KBM-7 (cell line): ENCODE measurements at regions not wholly inside any gene's neighbourhood (a gene's known extent, or its start where the extent isn't known, plus 50 kb on each side); places are given as distances from the start of the nearest gene placed in this dataset.
"Not testable (repeated sequence)": the region's sequence is repeated elsewhere in the genome, so short reads cannot be mapped to it uniquely, and the experiment has no call there.

Source experiments
- DNase-seq: peaks from one replicate; pipeline ENCODE4 v3.0.0-alpha.2; 2015
- in situ Hi-C: fragments of 300-500 bp; cut with MboI; formaldehyde crosslinking; loops from 2 replicates; pipeline ENCODE4 v1.14.3; 2020; ENCODE audit warnings: low sequenced_read_pairs, low pct_unique_long_range_greater_than_20kb, mixed read lengths

GRCh38 chr3:18556001-18556408 lies 130.9 kb upstream of the SATB1 start:
- DNase-seq = no peak
- in situ Hi-C loops = no loop called here

- DNase-seq, in situ Hi-C loops: not testable (repeated sequence)
These were observed 127.5 kb upstream of the SATB1 start for GRCh38 chr3:18552579-18553105.

DNA sequence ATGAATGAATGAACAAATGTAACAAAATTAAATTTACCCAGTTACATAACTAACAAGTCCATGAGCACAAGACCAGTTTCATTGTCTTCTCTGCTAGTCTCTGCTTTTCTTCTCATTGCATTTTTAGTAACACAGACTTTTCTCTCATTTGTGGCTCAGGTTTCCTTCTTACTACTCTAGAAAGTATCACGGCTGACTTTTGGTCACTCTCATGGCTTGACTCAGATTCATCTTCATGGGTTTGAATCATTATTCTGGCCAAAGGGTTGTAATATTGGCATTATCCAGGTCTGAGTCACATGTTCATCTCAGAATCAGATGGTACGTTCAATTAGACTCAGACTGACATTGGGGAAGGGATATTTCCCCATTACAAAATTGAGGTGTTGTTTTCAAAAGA lies 121.5 kb upstream of the SATB1 start:
- in situ Hi-C loops = no loop called here
- DNase-seq = no peak

- in situ Hi-C loops = no loop called here
- peak; percentile 65 for DNase-seq
These were observed 119.0 kb upstream of the SATB1 start for GRCh38 chr3:18544146-18544545.

DNA sequence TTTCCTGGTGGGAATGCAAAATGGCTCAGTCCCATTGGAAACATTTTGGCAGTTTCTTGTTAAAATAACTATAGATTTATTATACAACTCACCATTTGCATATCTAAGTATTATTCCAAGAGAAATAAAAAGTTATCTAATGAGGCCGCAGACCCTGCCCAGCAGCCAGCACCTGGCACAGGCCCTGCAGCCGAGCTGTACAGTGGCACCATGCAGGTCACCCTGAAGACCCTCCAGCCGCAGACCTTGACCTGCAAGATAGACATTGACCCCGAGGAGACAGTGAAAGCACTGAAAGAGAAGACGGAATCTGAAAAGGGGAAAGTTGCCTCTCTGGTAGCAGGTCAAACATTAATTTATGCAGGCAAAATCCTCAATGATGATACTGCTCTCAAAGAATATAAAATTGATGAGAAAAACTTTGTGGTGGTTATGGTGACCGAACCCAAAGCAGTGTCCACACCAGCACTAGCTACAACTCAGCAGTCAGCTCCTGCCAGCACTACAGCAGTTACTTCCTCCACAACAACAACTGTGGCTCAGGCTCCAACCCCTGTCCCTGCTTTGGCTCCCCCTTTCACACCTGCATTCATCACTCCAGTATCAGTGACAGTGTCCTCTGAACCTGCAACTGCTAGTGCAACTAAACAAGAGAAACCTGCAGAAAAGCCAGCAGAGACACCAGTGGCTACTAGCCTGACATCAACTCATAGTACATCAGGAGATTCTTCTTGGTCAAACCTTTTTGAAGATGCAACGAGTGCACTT lies 113.5 kb upstream of the SATB1 start:
- DNase-seq = no peak
- in situ Hi-C loops = no loop called here

DNA sequence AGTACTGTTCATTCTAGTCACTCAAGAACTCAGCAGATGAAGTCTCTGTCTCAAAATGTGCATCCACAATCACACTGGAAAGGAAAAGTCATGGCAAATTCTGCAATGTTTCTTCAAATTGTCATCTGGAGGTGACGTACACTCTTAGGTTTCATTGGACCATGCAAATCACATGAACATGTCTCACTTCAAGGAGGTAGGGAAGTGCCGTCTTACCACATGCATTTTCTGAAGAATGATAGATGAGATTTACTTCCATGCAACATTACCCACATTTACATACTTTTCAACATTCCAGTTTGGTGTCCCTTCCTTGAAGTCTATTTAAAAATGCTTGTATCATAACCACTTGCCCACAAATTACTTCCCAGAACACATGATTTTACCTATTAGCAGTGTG lies 107.9 kb upstream of the SATB1 start:
- no peak for DNase-seq
- in situ Hi-C loops = no loop called here

DNA sequence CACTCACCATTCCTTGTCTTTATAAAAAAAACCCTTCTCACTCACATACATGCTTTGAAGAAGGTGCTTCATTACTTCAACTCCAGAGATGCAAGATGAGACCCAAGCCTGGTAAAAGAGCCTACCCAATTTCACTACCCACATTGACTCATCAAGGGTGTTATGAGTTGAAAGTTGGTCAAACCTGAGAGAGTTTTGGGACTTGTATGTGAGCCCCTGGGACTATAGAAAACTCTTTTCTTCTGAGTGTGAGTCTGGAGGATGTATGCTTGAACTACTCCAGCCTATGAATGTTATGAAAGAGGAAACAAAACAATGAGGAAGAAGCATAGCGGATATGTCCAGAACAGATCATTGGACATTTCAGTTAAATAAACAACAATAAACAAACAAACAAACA lies 106.5 kb upstream of the SATB1 start:
- DNase-seq = no peak

DNA sequence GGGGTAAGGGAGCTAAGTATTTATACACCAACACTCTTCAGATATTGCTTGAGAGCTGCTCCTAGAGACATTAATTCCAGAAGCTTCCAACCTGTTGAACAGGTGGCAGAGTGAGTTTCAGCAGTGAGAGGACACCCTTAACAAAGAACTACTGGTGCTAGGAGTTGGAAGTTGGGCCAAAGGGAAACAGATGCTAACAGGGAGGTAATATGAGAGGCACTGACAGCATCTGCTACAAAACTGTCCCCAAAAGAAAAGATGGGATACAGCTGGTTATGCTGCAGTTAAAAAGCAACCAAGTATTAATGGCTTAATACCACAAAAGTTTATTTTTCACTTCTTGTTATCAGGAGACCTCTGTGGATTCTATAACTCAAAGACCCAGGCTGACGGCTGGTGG lies 104.5 kb upstream of the SATB1 start:
- DNase-seq = no peak
- in situ Hi-C loops = no loop called here

More for the DNA sequence above, 106.5 kb upstream of the SATB1 start:
- in situ Hi-C loops = no loop called here

DNA sequence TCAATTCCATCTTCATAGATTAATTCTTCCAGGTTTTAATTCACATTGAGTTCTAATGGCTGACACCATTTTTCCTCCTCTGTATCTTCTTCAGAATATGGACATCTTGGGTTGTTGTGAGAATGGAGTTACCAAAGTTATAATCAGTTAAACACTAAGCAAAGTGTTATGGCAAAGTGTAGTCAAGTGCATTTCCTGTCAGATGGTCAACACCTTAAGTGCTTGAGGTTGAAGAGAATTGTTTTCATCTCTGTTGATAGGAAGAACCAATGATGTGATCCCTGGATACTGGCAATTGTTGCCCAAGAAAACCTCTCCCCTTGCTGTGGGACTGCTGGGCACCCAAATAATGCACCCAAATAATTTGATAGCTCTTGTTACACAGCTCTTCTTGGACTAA lies 102.6 kb upstream of the SATB1 start:
- DNase-seq = no peak

GRCh38 chr3:18526667-18527066 lies 101.5 kb upstream of the SATB1 start:
- in situ Hi-C loops = no loop called here
- no peak for DNase-seq

More for the DNA sequence above, 102.6 kb upstream of the SATB1 start:
- in situ Hi-C loops = no loop called here

GRCh38 chr3:18516170-18516569 lies 91.0 kb upstream of the SATB1 start:
- DNase-seq, in situ Hi-C loops: not testable (repeated sequence)

DNA sequence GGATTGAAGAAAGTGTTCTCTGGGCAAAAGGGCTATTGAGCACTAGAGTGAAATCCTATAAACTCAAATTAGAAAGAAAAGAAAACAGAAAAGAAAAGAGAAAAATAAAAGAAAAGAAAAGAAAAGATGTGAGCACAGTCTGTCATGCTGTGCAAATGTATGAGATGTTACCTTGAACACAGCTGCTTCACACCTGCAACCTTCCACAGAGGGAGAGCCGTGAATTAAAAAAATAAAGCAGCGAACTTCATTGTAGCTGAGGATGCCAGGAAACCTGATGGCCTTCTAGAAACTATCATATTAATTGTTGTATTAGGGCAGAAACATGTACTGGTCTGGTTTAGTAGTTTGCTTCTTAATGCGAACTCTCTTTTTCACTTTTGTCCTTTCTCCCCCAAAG lies 88.0 kb upstream of the SATB1 start:
- DNase-seq = no peak
- in situ Hi-C loops = no loop called here

- in situ Hi-C loops = no loop called here
- peak; percentile 93 for DNase-seq
These were observed 86.9 kb upstream of the SATB1 start for GRCh38 chr3:18512007-18512406.

GRCh38 chr3:18510947-18511346 lies 85.8 kb upstream of the SATB1 start:
- DNase-seq = no peak
- in situ Hi-C loops = no loop called here

DNA sequence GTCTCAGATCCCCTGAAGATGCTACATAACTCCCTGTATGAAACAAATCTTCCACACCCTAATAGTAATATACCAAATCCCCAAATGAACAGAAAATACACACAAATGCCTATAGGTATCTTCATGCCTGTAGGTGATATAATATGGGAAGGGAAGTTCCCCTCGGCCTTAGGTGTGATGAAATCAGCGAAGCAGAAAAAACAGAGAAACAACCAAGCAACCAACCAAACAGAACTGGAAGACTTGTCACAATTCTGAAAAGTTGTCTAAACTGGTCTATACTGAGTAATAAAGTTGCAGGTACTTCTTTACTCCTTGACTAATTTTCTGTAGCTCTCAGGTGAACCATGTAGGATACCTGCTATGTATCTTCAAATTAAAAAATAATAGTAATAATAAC lies 82.2 kb upstream of the SATB1 start:
- no peak for DNase-seq
- in situ Hi-C loops = no loop called here

DNA sequence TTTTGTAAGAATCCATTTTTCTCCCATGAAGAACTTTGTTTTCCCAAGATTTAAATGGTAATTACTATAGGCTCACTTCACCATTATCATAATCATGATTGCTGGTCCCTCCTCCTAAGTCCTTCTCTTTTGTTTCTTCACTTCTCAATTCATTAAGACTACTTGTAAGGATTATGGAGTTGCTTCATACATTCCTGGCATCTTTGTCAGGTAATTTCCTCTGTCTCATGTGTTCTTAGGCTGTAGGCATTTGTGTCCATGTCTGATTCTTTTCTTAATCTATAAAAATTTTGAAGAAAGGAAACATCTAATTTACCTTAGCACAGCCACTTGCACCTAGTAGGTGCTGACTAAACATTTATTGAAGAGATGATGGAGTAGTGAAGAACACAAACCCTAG lies 79.9 kb upstream of the SATB1 start:
- in situ Hi-C loops = no loop called here
- no peak for DNase-seq

DNA sequence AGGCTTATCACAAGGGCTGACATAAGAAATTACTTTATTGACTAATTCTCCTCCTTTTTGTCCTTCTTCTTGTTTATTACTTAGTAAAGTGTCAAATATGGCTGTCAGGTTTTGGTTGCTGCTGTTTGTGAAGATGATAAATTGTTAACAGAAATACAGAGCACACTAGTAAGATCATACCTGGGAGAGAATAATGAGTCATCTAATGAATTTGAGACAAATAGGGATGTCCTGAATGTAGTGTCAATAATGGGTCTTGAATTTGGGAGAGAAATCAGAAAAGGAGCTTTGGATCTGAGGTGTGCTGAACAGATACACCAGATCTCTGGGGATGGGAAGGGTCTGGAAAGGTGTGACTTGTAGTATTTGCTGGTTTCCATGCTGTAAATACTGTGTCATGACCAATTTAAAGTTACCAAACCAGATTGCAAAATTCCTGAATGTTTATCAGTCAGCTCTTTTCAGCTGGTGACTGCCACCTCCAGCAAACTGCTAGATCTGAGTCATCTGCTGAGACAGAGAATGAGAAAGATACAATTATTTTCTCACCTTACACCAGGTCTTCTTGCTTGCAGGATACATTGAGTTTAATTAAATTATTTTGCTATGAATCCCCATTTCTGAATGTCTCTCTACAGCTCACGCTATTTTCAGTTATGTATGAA lies 76.7 kb upstream of the SATB1 start:
- DNase-seq = no peak
- in situ Hi-C loops = no loop called here

DNA sequence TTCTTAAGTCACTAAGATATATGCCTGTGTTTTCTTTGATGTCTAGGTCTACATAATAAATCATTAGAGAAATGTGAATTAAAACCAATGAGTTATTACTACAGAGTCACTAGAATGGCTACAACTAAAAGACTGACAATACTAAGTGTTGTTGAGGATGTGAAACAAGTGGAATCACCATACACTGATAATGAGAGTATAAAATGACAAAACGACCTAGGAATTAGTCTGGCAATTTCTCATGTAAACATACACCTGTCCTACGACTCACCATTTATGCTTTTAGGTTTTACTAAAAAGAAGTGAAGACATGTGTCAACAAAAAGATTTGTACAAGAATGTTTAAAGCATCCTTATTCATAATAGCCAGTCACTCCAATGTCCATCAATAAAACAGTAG lies 75.2 kb upstream of the SATB1 start:
- in situ Hi-C loops = no loop called here
- DNase-seq = no peak

DNA sequence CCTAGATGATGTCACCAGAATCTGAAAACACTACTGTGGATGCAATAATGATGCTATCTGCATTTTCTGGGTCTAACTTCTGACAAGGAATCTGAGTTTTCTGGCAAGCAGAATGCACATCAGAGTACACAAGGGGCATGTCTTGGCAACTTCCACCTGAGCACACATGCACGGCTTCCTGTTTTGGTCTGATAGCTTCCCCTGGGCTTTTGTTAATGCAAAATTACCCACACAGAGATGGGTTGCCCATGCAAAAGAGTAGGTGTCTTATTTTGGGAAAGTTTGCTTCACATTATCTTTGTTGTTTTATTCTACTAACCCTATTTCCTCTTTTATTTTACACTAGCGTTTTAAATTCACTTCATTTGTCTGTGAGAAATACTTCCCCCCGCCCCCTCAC lies 74.2 kb upstream of the SATB1 start:
- in situ Hi-C loops = no loop called here
- peak; percentile 89 for DNase-seq

GRCh38 chr3:18494251-18494650 lies 69.1 kb upstream of the SATB1 start:
- DNase-seq = no peak
- in situ Hi-C loops = no loop called here

DNA sequence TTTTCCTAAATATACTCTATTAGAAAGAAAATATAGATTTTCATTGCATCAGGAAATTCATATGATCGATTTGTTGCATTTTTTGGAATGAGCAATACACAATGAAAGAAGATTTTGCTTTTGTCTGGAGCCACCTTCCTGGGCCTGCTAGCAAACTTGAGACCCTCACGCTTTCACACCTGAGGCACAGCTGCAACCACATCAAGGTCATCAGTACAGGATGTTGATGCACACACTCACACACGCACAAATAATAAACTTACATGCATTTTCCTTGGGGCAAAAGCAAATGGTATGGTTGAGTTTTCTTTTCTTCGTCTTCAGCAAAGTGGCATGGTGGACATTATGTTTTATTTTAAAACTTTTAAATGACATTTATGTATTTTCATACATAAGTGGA lies 64.8 kb upstream of the SATB1 start:
- in situ Hi-C loops = no loop called here
- DNase-seq = no peak
